GM19328 (cell line): ENCODE measurements at regions not wholly inside any gene's neighbourhood (a gene's known extent, or its start where the extent isn't known, plus 50 kb on each side); places are given as distances from the start of the nearest gene placed in this dataset.
"Not testable (repeated sequence)": the region's sequence is repeated elsewhere in the genome, so short reads cannot be mapped to it uniquely, and the experiment has no call there.

Experiments used
- ATAC-seq: cut with Tn5 transposase; IDR thresholded peaks from one replicate; pipeline ENCODE4 v1.9.1; 2021; ENCODE audit warnings: mild to moderate bottlenecking, moderate library complexity; ENCODE audit not compliant: unreplicated experiment

- no peak for ATAC-seq
Observed at GRCh38 chr12:102728506-102729242, 188.4 kb downstream of the PAH start.

GRCh38 chr12:102726686-102727085, 190.4 kb downstream of the PAH start:
- ATAC-seq = no peak

- ATAC-seq = no peak
Observed at GRCh38 chr12:102722147-102722546, 194.9 kb downstream of the PAH start.

GRCh38 chr12:102708108-102708507, 208.9 kb downstream of the PAH start:
- no peak for ATAC-seq

GRCh38 chr12:102702447-102703114, 214.5 kb downstream of the PAH start:
- no peak for ATAC-seq

- ATAC-seq = no peak
Observed at GRCh38 chr12:102696045-102696444, 215.7 kb upstream of the IGF1 start.

- ATAC-seq = no peak
Observed at GRCh38 chr12:102694903-102695302, 214.5 kb upstream of the IGF1 start.

GRCh38 chr12:102691773-102692555, 211.6 kb upstream of the IGF1 start:
- ATAC-seq = no peak

- no peak for ATAC-seq
Observed at GRCh38 chr12:102690253-102690652, 209.9 kb upstream of the IGF1 start.

GRCh38 chr12:102689701-102690100, 209.3 kb upstream of the IGF1 start:
- ATAC-seq = no peak

- ATAC-seq = no peak
Observed at GRCh38 chr12:102687523-102687922, 207.2 kb upstream of the IGF1 start.

GRCh38 chr12:102685841-102686240, 205.5 kb upstream of the IGF1 start:
- no peak for ATAC-seq

GRCh38 chr12:102685172-102685571, 204.8 kb upstream of the IGF1 start:
- no peak for ATAC-seq

- ATAC-seq = no peak
Observed at GRCh38 chr12:102682366-102683289, 202.3 kb upstream of the IGF1 start.

- no peak for ATAC-seq
Observed at GRCh38 chr12:102681747-102682146, 201.4 kb upstream of the IGF1 start.

- no peak for ATAC-seq
Observed at GRCh38 chr12:102681309-102681708, 200.9 kb upstream of the IGF1 start.

GRCh38 chr12:102680304-102680703, 199.9 kb upstream of the IGF1 start:
- no peak for ATAC-seq

GRCh38 chr12:102676812-102677211, 196.4 kb upstream of the IGF1 start:
- ATAC-seq = no peak

GRCh38 chr12:102675672-102676071, 195.3 kb upstream of the IGF1 start:
- no peak for ATAC-seq

- ATAC-seq = no peak
Observed at GRCh38 chr12:102673606-102674005, 193.2 kb upstream of the IGF1 start.

GRCh38 chr12:102672212-102672611, 191.8 kb upstream of the IGF1 start:
- ATAC-seq = not testable (repeated sequence)
